Endothelial cell of umbilical vein (primary cell): ENCODE measurements at regions not wholly inside any gene's neighbourhood (a gene's known extent, or its start where the extent isn't known, plus 50 kb on each side); places are given as distances from the start of the nearest gene placed in this dataset.

ENCODE experiments used
- BruUV-seq: library from RNA; stranded (reverse); fragments of 400-500 nt; replicated peaks from 2 replicates; lab custom pipeline; 2021; lab: Mats Ljungman, UMichigan
- CTCF ChIA-PET: fragments of 300-600, 350-600 bp; sonication (Branson Sonifier 250); formaldehyde crosslinking; loops from one replicate; lab custom pipeline; 2021; ENCODE audit warnings: antibody characterized with exemption, inconsistent platforms; lab: Charles Lee
- POLR2A ChIA-PET: fragments of 300-600, 350-600 bp; sonication (Branson Sonifier 250); formaldehyde crosslinking; loops from one replicate; lab custom pipeline; 2021; ENCODE audit warnings: antibody characterized with exemption, inconsistent platforms; lab: Charles Lee
- DNase-seq: peaks from one replicate; pipeline ENCODE4 v3.0.0-alpha.2; 2011; ENCODE audit warnings: low read depth, low spot score
- FAIRE-seq: peaks from 2 replicates; lab custom pipeline; 2011; peaks lifted over from hg19 to GRCh38; lab: Jason Lieb, UNC
- H2AFZ ChIP-seq: 2 replicates; pipeline ENCODE4 v1.6.0; 2012; ENCODE audit warnings: low read depth, low read length, control low read depth, inconsistent platforms
- H3K27ac ChIP-seq: 2 replicates; pipeline ENCODE4 v1.5.1; 2011; ENCODE audit warnings: low read depth, mild to moderate bottlenecking, control low read depth, low read length, moderate library complexity; ENCODE audit not compliant: insufficient read depth
- H3K27me3 ChIP-seq, 2 experiments: 2 replicates each; pipeline versions ENCODE4 v1.6.0 to v1.6.1; 2011; ENCODE audit warnings: low read length in 2 of 2, mixed read lengths in 1 of 2; ENCODE audit not compliant: control insufficient read depth in 2 of 2, insufficient read depth in 2 of 2
- H3K36me3 ChIP-seq, 2 experiments: 2 replicates in 1 of 2; 3 replicates in 1 of 2; pipeline ENCODE4 v1.5.1; 2011; ENCODE audit warnings: low read length in 2 of 2, mild to moderate bottlenecking in 1 of 2, moderate library complexity in 1 of 2; ENCODE audit not compliant: control insufficient read depth in 2 of 2, insufficient read depth in 2 of 2; ENCODE audit errors: extremely low read depth in 1 of 2
- H3K4me1 ChIP-seq: 3 replicates; pipeline ENCODE4 v1.5.1; 2011; ENCODE audit warnings: mild to moderate bottlenecking, low read length; ENCODE audit not compliant: control insufficient read depth, insufficient read depth; ENCODE audit errors: extremely low read depth
- H3K4me2 ChIP-seq: 2 replicates; pipeline ENCODE4 v1.6.1; 2011; ENCODE audit warnings: low read length, control low read depth, mixed read lengths; ENCODE audit not compliant: insufficient read depth
- H3K4me3 ChIP-seq, 3 experiments: fragments of 200-600 bp in 1 of 3; sonication (generic), shearing (Covaris generic) in 1 of 3; replicated peaks in 1 of 3; 2 replicates each; pipeline ENCODE4 v1.5.1; 2011 to 2016; ENCODE audit warnings: control low read depth in 3 of 3, low read length in 3 of 3, mild to moderate bottlenecking in 2 of 3, inconsistent platforms in 1 of 3, low read depth in 1 of 3, moderate library complexity in 1 of 3; ENCODE audit not compliant: insufficient read depth in 1 of 3
- H3K79me2 ChIP-seq: 2 replicates; pipeline ENCODE4 v1.6.0; 2012; ENCODE audit warnings: low read length, inconsistent platforms; ENCODE audit not compliant: control insufficient read depth, insufficient read depth
- H3K9ac ChIP-seq: replicated peaks from 2 replicates; pipeline ENCODE3; 2011; ENCODE audit warnings: low read length, control low read depth; ENCODE audit not compliant: insufficient read depth; ENCODE audit errors: extremely low read depth
- H3K9me1 ChIP-seq: replicated peaks from 3 replicates; pipeline ENCODE4 v1.6.0; 2011; ENCODE audit warnings: mild to moderate bottlenecking, low read length; ENCODE audit not compliant: control insufficient read depth, insufficient read depth; ENCODE audit errors: extremely low read depth
- H3K9me3 ChIP-seq: replicated peaks from 2 replicates; pipeline ENCODE4 v1.5.1; 2012; ENCODE audit warnings: low read length, inconsistent platforms; ENCODE audit not compliant: control insufficient read depth, insufficient read depth
- H4K20me1 ChIP-seq: replicated peaks from 2 replicates; pipeline ENCODE3; 2011; ENCODE audit warnings: mild to moderate bottlenecking, low read length; ENCODE audit not compliant: control insufficient read depth, insufficient read depth; ENCODE audit errors: extremely low read depth
- CTCF ChIP-seq, 2 donors: IDR thresholded peaks; 1 replicate in 1 of 2; 2 replicates in 1 of 2; pipeline ENCODE4 v1.5.1; 2011; ENCODE audit warnings: low read length in 2 of 2, mild to moderate bottlenecking in 2 of 2, moderate library complexity in 2 of 2, control low read depth in 1 of 2, inconsistent platforms in 1 of 2, low read depth in 1 of 2; ENCODE audit not compliant: insufficient read depth in 1 of 2; ENCODE audit errors: extremely low read depth in 1 of 2
- EZH2 ChIP-seq: IDR thresholded peaks from 2 replicates; pipeline ENCODE4 v1.6.1; 2012; ENCODE audit warnings: borderline replicate concordance, low read depth, mild to moderate bottlenecking, moderate library complexity, low read length, inconsistent platforms; ENCODE audit not compliant: severe bottlenecking
- FOS ChIP-seq: IDR thresholded peaks from 2 replicates; pipeline ENCODE4 v1.6.1; 2011; ENCODE audit warnings: mild to moderate bottlenecking, low read length, moderate library complexity, borderline replicate concordance; ENCODE audit not compliant: insufficient read depth
- GATA2 ChIP-seq: IDR thresholded peaks from 2 replicates; pipeline ENCODE4 v1.7.0; 2011; ENCODE audit warnings: low read depth, mild to moderate bottlenecking, moderate library complexity, mixed read lengths, low read length; ENCODE audit not compliant: insufficient read length, insufficient read depth
- JUN ChIP-seq: IDR thresholded peaks from 2 replicates; pipeline ENCODE4 v1.6.1; 2011; ENCODE audit warnings: borderline replicate concordance, low read depth; ENCODE audit not compliant: insufficient read length, insufficient read depth
- MAX ChIP-seq: IDR thresholded peaks from 2 replicates; pipeline ENCODE4 v1.6.1; 2011; ENCODE audit not compliant: insufficient read depth, insufficient read length
- MYC ChIP-seq: IDR thresholded peaks from one replicate; pipeline ENCODE4 v1.6.1; 2011; ENCODE audit warnings: mild to moderate bottlenecking, low read depth, low read length
- POLR2A ChIP-seq: IDR thresholded peaks from 2 replicates; pipeline ENCODE4 v1.6.1; 2012; ENCODE audit warnings: low read depth, mild to moderate bottlenecking, control low read depth, low read length
- POLR2AphosphoS5 ChIP-seq: IDR thresholded peaks from 2 replicates; pipeline ENCODE4 v1.6.1; 2012; ENCODE audit warnings: low read depth, mild to moderate bottlenecking, control low read depth, low read length, moderate library complexity; ENCODE audit not compliant: insufficient read depth
- dilution Hi-C: fragments of 300-500 bp; cut with MboI; formaldehyde crosslinking; loops from one replicate; pipeline ENCODE4 v1.15.0; 2019; ENCODE audit warnings: low sequenced_read_pairs; ENCODE audit not compliant: extremely low pct_ligation_motif_present
- intact Hi-C: fragments of 100-400 bp; cut with micrococcal nuclease; formaldehyde crosslinking; loops from one replicate; pipeline ENCODE4 v1.10.0; 2022

- ChIA-PET POLR2A (no interaction called here), CTCF (interaction anchor here (1.2 to 5.2 kb wide), 4 partner anchors 375 to 697 kb away, joined by 4 to 24 read pairs (median 6); no protein-coding TSS in a partner anchor)
- no TSS peak for BruUV-seq
- Histone ChIP-seq H2AFZ (no peak overlapping the region), H3K27me3 (no peaks in the 10 kb centered on the region), H3K4me1 (peaks cover 4% of the 10 kb centered on the region), H3K79me2 (no peaks in the 10 kb centered on the region), H3K4me2 (no peak overlapping the region), H3K36me3 (no peaks in the 10 kb centered on the region), H3K9me3 (no peaks in the 10 kb centered on the region), H3K9ac (no peak overlapping the region), H3K4me3 (no peak overlapping the region), H3K9me1 (no peaks in the 10 kb centered on the region), H3K27ac (no peak overlapping the region), H4K20me1 (no peaks in the 10 kb centered on the region)
- TF ChIP-seq POLR2A (no peak), CTCF (IDR thresholded peaks at IDR 0.05; ENCODE audit: extremely low read depth in 1 of 2, insufficient read depth in 1 of 2, low read depth in 1 of 2, low read length in 2 of 2) (no peak), EZH2 (no peak), POLR2AphosphoS5 (no peak), FOS (no peak), GATA2 (no peak), JUN (no peak), MYC (no peak), MAX (no peak)
- dilution Hi-C loops = no loop called here
- FAIRE-seq (no peak), DNase-seq (no peak)
- intact Hi-C loops = no loop called here
Measured at GRCh38 chr7:17679458-17679857, 260.8 kb downstream of the SNX13 start.
